SU-DHL-6 (cell line): ENCODE measurements at regions not wholly inside any gene's neighbourhood (a gene's known extent, or its start where the extent isn't known, plus 50 kb on each side); places are given as distances from the start of the nearest gene placed in this dataset.
"Not testable (repeated sequence)": the region's sequence is repeated elsewhere in the genome, so short reads cannot be mapped to it uniquely, and the experiment has no call there.

Source experiments
- H2AFZ ChIP-seq: fragments of 200-600 bp; sonication (generic); 2 replicates; pipeline ENCODE4 v1.6.1; 2014; ENCODE audit warnings: low read depth, mild to moderate bottlenecking, moderate library complexity, mixed read lengths, antibody characterized with exemption, low read length; ENCODE audit not compliant: severe bottlenecking
- H3F3A ChIP-seq: fragments of 200-600 bp; shearing (Covaris generic); 2 replicates; pipeline ENCODE4 v1.6.0; 2016; ENCODE audit warnings: antibody characterized with exemption, mild to moderate bottlenecking; ENCODE audit not compliant: insufficient read depth
- H3K27ac ChIP-seq: fragments of 200-600 bp; sonication (generic); 2 replicates; pipeline ENCODE4 v1.5.1; 2016; ENCODE audit warnings: low read depth, mild to moderate bottlenecking, low read length, moderate library complexity, mixed read lengths
- H3K27me3 ChIP-seq: fragments of 200-600 bp; sonication (generic), shearing (Covaris generic); 2 replicates; pipeline ENCODE4 v1.6.0; 2014; ENCODE audit warnings: mild to moderate bottlenecking, low read length
- H3K36me3 ChIP-seq: fragments of 200-600 bp; sonication (generic); 2 replicates; pipeline ENCODE4 v1.6.1; 2014; ENCODE audit warnings: mild to moderate bottlenecking, low read length, mixed read lengths
- H3K4me2 ChIP-seq: fragments of 300-600, 200-600 bp; shearing (Covaris generic), sonication (generic); 2 replicates; pipeline ENCODE4 v1.6.0; 2014; ENCODE audit warnings: low read length, low read depth, mild to moderate bottlenecking; ENCODE audit not compliant: poor library complexity, severe bottlenecking
- H3K4me3 ChIP-seq: fragments of 200-600 bp; sonication (generic); 2 replicates; pipeline ENCODE4 v1.5.1; 2014; ENCODE audit warnings: antibody characterized with exemption, low read length, mild to moderate bottlenecking, mixed read lengths; ENCODE audit not compliant: insufficient read depth, poor library complexity, severe bottlenecking
- H3K79me2 ChIP-seq: fragments of 200-600 bp; sonication (generic); 2 replicates; pipeline ENCODE4 v1.6.1; 2014; ENCODE audit warnings: mild to moderate bottlenecking, low read length, moderate library complexity; ENCODE audit not compliant: insufficient read depth
- H3K9ac ChIP-seq: fragments of 200-600 bp; sonication (generic); 2 replicates; pipeline ENCODE4 v1.7.0; 2014; ENCODE audit warnings: mild to moderate bottlenecking, low read length
- H3K9me2 ChIP-seq: fragments of 200-600 bp; sonication (generic); replicated peaks from 2 replicates; pipeline ENCODE4 v1.6.1; 2014; ENCODE audit warnings: low read length; ENCODE audit not compliant: insufficient read depth
- H3K9me3 ChIP-seq: fragments of 200-600 bp; sonication (generic); 2 replicates; pipeline ENCODE4 v1.6.1; 2014; ENCODE audit warnings: low read length, mixed read lengths; ENCODE audit not compliant: insufficient read depth
- H4K20me1 ChIP-seq: fragments of 200-600 bp; sonication (generic); 2 replicates; pipeline ENCODE4 v1.6.1; 2014; ENCODE audit warnings: low read depth, mild to moderate bottlenecking, antibody characterized with exemption, low read length, moderate library complexity, mixed read lengths
- EZH2phosphoT487 ChIP-seq: fragments of 200-600 bp; sonication (generic), shearing (Covaris generic); conservative IDR thresholded peaks from 2 replicates; pipeline ENCODE4 v1.6.1; 2018; ENCODE audit warnings: mild to moderate bottlenecking, antibody characterized with exemption, low read length, moderate library complexity, mixed read lengths
- TF ChIP-seq, protein P1 (sequence below): fragments of 200-600 bp; sonication (generic); IDR thresholded peaks from one replicate; pipeline ENCODE4 v1.5.1; 2017; ENCODE audit warnings: antibody characterized with exemption, mild to moderate bottlenecking, low read length, moderate library complexity; ENCODE audit not compliant: insufficient read depth, poor library complexity, severe bottlenecking

DNA sequence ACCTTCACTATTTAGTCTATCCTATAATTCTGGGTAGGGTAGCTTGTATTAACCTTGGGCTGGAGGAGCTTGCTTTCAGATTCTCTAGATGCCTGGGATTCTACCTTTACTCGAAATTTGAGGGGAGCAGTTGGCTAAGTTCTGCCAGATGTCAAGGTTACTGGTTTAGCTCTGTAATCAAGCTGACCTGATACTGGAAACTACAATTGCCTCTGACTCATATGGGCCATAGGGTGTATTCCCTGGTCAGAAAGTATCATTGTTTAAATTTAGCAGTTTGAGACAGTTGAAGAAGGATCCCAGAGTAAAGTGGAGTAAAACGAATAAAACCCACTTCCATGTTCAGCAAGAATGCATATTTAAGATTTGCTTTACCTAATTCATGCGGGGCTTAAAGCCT, 337.6 kb downstream of the SPIN4 start:
- Histone ChIP-seq H3K79me2 (no peaks in the 10 kb centered on the region), H3K27me3 (no peaks in the 10 kb centered on the region), H3K4me2 (no peak overlapping the region), H3K4me3 (no peak overlapping the region), H2AFZ (no peak overlapping the region), H3K36me3 (no peaks in the 10 kb centered on the region), H4K20me1 (no peaks in the 10 kb centered on the region), H3K9ac (no peak overlapping the region), H3K9me3 (no peaks in the 10 kb centered on the region), H3K9me2 (no peaks in the 10 kb centered on the region), H3K27ac (no peak overlapping the region), H3F3A (no peaks in the 10 kb centered on the region)
- TF ChIP-seq, protein P1, sequence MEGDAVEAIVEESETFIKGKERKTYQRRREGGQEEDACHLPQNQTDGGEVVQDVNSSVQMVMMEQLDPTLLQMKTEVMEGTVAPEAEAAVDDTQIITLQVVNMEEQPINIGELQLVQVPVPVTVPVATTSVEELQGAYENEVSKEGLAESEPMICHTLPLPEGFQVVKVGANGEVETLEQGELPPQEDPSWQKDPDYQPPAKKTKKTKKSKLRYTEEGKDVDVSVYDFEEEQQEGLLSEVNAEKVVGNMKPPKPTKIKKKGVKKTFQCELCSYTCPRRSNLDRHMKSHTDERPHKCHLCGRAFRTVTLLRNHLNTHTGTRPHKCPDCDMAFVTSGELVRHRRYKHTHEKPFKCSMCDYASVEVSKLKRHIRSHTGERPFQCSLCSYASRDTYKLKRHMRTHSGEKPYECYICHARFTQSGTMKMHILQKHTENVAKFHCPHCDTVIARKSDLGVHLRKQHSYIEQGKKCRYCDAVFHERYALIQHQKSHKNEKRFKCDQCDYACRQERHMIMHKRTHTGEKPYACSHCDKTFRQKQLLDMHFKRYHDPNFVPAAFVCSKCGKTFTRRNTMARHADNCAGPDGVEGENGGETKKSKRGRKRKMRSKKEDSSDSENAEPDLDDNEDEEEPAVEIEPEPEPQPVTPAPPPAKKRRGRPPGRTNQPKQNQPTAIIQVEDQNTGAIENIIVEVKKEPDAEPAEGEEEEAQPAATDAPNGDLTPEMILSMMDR, result no peak
- TF ChIP-seq EZH2phosphoT487, result no peak

- Histone ChIP-seq H3K79me2 (no peaks in the 10 kb centered on the region), H2AFZ (no peak overlapping the region), H3K4me2 (no peak overlapping the region), H3F3A (no peaks in the 10 kb centered on the region), H3K27ac (no peak overlapping the region), H3K36me3 (no peaks in the 10 kb centered on the region), H4K20me1 (no peaks in the 10 kb centered on the region), H3K9me3 (no peaks in the 10 kb centered on the region), H3K4me3 (no peak overlapping the region), H3K9me2 (no peaks in the 10 kb centered on the region), H3K27me3 (no peaks in the 10 kb centered on the region), H3K9ac (no peak overlapping the region)
- no peak for TF ChIP-seq EZH2phosphoT487
- TF ChIP-seq, protein P1, result no peak
These were observed 338.6 kb downstream of the SPIN4 start for GRCh38 chrX:63012574-63012973.

DNA sequence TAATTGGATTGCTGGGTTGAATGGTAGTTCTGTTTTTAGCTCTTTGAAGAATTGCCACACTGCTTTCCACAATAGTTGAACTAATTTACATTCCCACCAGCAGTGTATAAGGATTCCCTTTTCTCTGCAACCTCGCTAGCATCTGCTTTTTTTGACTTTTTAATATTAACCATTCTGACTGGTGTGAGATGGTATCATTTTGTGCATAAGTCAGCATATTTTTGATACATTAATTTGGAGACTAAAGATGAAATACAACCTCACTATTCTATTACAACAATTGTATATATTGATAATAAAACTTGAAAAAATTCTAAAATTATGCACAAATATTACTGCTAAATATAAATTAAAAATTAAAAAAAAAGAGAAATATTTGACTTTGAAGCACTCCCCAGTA, 350.9 kb downstream of the SPIN4 start:
- not testable (repeated sequence) for H3K9me2 ChIP-seq, H3K4me2 ChIP-seq, H2AFZ ChIP-seq, H3K27me3 ChIP-seq, H4K20me1 ChIP-seq, H3K27ac ChIP-seq, H3K79me2 ChIP-seq, H3K4me3 ChIP-seq, H3K36me3 ChIP-seq, H3F3A ChIP-seq, H3K9ac ChIP-seq, H3K9me3 ChIP-seq
